IMR-90 (cell line): ENCODE measurements at regions not wholly inside any gene's neighbourhood (a gene's known extent, or its start where the extent isn't known, plus 50 kb on each side); places are given as distances from the start of the nearest gene placed in this dataset.

Source experiments
- ATAC-seq: fragments of 200-7000 bp; cut with Tn5 transposase; 2 replicates; pipeline ENCODE4 v1.9.1; 2020; ENCODE audit warnings: low read depth, mild to moderate bottlenecking, moderate library complexity
- BruUV-seq: library from RNA; stranded (reverse); fragments of 400-500 nt; replicated peaks from 2 replicates; lab custom pipeline; 2021; lab: Mats Ljungman, UMichigan
- CTCF ChIA-PET: fragments of 300-600 bp; formaldehyde crosslinking; extraction: SDS; loops from one replicate; lab custom pipeline; 2021; ENCODE audit warnings: antibody characterized with exemption; lab: Yijun Ruan, JAX
- POLR2A ChIA-PET: fragments of 300-600 bp; sonication (Branson Sonifier 250); formaldehyde crosslinking; loops from one replicate; lab custom pipeline; 2022; ENCODE audit warnings: antibody characterized with exemption; ENCODE audit not compliant: unreplicated experiment; lab: Charles Lee
- DNase-seq: peaks from one replicate; pipeline ENCODE4 v3.0.0; 2013
- H2AFZ ChIP-seq: replicated peaks from 2 replicates; pipeline ENCODE3; 2013; ENCODE audit warnings: low read length, mild to moderate bottlenecking; ENCODE audit not compliant: poor library complexity
- H2AK5ac ChIP-seq: 2 replicates; pipeline ENCODE4 v1.6.1; 2013; ENCODE audit warnings: low read depth, low read length, inconsistent platforms
- H2AK9ac ChIP-seq: replicated peaks from 2 replicates; pipeline ENCODE3; 2013; ENCODE audit warnings: mild to moderate bottlenecking, low read depth, low read length, moderate library complexity; ENCODE audit not compliant: poor library complexity
- H2BK120ac ChIP-seq: 2 replicates; pipeline ENCODE4 v1.6.1; 2013; ENCODE audit warnings: low read depth, low read length, inconsistent platforms
- H2BK15ac ChIP-seq: 3 replicates; pipeline ENCODE4 v1.6.1; 2013; ENCODE audit warnings: low read depth, low read length, inconsistent platforms
- H2BK20ac ChIP-seq: 2 replicates; pipeline ENCODE4 v1.6.1; 2013; ENCODE audit warnings: low read depth, mild to moderate bottlenecking, inconsistent platforms, low read length, moderate library complexity
- H2BK5ac ChIP-seq: 2 replicates; pipeline ENCODE4 v1.6.1; 2013; ENCODE audit warnings: mild to moderate bottlenecking, low read depth, low read length, inconsistent platforms; ENCODE audit not compliant: poor library complexity, severe bottlenecking
- H3K14ac ChIP-seq: replicated peaks from 2 replicates; pipeline ENCODE4 v1.6.1; 2013; ENCODE audit warnings: low read depth, low read length, inconsistent platforms
- H3K18ac ChIP-seq: 2 replicates; pipeline ENCODE4 v1.6.1; 2013; ENCODE audit warnings: low read depth, low read length, control low read depth
- H3K23ac ChIP-seq: 2 replicates; pipeline ENCODE4 v1.6.1; 2013; ENCODE audit warnings: low read depth, low read length, inconsistent platforms
- H3K27ac ChIP-seq: 2 replicates; pipeline ENCODE4 v1.5.1; 2013; ENCODE audit warnings: mild to moderate bottlenecking, control low read depth, low read length; ENCODE audit not compliant: insufficient read depth
- H3K27me3 ChIP-seq: 2 replicates; pipeline ENCODE4 v1.6.1; 2013; ENCODE audit warnings: low read length; ENCODE audit not compliant: control insufficient read depth, insufficient read depth
- H3K36me3 ChIP-seq: 2 replicates; pipeline ENCODE4 v1.6.1; 2013; ENCODE audit warnings: low read length, mixed read lengths; ENCODE audit not compliant: control insufficient read depth, insufficient read depth
- H3K4ac ChIP-seq: 2 replicates; pipeline ENCODE4 v1.6.1; 2013; ENCODE audit warnings: low read depth, low read length, inconsistent platforms
- H3K4me1 ChIP-seq: 2 replicates; pipeline ENCODE4 v1.6.1; 2013; ENCODE audit warnings: low read length, mixed read lengths; ENCODE audit not compliant: control insufficient read depth, insufficient read depth
- H3K4me2 ChIP-seq: 2 replicates; pipeline ENCODE4 v1.6.1; 2013; ENCODE audit warnings: low read depth, mild to moderate bottlenecking, control low read depth, low read length, moderate library complexity
- H3K4me3 ChIP-seq: 2 replicates; pipeline ENCODE4 v1.5.1; 2013; ENCODE audit warnings: low read depth, mild to moderate bottlenecking, control low read depth, low read length, moderate library complexity; ENCODE audit not compliant: insufficient read depth
- H3K56ac ChIP-seq: 2 replicates; pipeline ENCODE4 v1.6.1; 2013; ENCODE audit warnings: low read length, inconsistent platforms; ENCODE audit not compliant: insufficient read depth; ENCODE audit errors: extremely low read depth
- H3K79me1 ChIP-seq, 2 experiments: 2 replicates each; pipeline ENCODE4 v1.6.1; 2013; ENCODE audit warnings: low read length in 2 of 2, inconsistent platforms in 1 of 2, low read depth in 1 of 2
- H3K9ac ChIP-seq: 2 replicates; pipeline ENCODE4 v1.6.1; 2013; ENCODE audit warnings: low read depth, low read length, control low read depth
- H3K9me1 ChIP-seq: 2 replicates; pipeline ENCODE4 v1.6.1; 2013; ENCODE audit warnings: low read length, inconsistent platforms; ENCODE audit not compliant: insufficient read depth
- H3K9me3 ChIP-seq: 2 replicates; pipeline ENCODE4 v1.6.1; 2013; ENCODE audit warnings: low read length; ENCODE audit not compliant: control insufficient read depth, insufficient read depth
- H4K20me1 ChIP-seq: 2 replicates; pipeline ENCODE4 v1.6.1; 2013; ENCODE audit warnings: low read length, inconsistent platforms; ENCODE audit not compliant: insufficient read depth
- H4K5ac ChIP-seq: 2 replicates; pipeline ENCODE4 v1.6.1; 2013; ENCODE audit warnings: mild to moderate bottlenecking, low read depth, low read length, control low read depth
- H4K8ac ChIP-seq, 2 experiments: 2 replicates each; pipeline ENCODE4 v1.6.1; 2013; ENCODE audit warnings: low read depth in 2 of 2, low read length in 2 of 2, control low read depth in 1 of 2, inconsistent platforms in 1 of 2
- H4K91ac ChIP-seq: 2 replicates; pipeline ENCODE4 v1.6.1; 2013; ENCODE audit warnings: low read depth, low read length, inconsistent platforms; ENCODE audit not compliant: insufficient read depth
- BHLHE40 ChIP-seq: fragments of 150-350 bp; IDR thresholded peaks from 2 replicates; pipeline ENCODE4 v1.6.1; 2016; ENCODE audit warnings: mild to moderate bottlenecking, low read depth, low read length
- CEBPB ChIP-seq: IDR thresholded peaks from 2 replicates; pipeline ENCODE4 v1.6.1; 2012; ENCODE audit warnings: low read depth, low read length, improper control_type of control experiment
- FOS ChIP-seq: fragments of 150-350 bp; IDR thresholded peaks from 2 replicates; pipeline ENCODE4 v1.6.1; 2016; ENCODE audit warnings: low read depth, low read length
- MAFK ChIP-seq: IDR thresholded peaks from 2 replicates; pipeline ENCODE4 v1.6.1; 2012; ENCODE audit warnings: low read depth, low read length, improper control_type of control experiment
- MAZ ChIP-seq: IDR thresholded peaks from 2 replicates; pipeline ENCODE4 v1.6.1; 2012; ENCODE audit warnings: low read depth, mild to moderate bottlenecking, low read length, improper control_type of control experiment, moderate library complexity, borderline replicate concordance
- MXI1 ChIP-seq: IDR thresholded peaks from 2 replicates; pipeline ENCODE4 v1.6.1; 2012; ENCODE audit warnings: low read depth, mild to moderate bottlenecking, low read length, moderate library complexity, borderline replicate concordance
- NFE2L2 ChIP-seq: fragments of 150-350 bp; IDR thresholded peaks from 2 replicates; pipeline ENCODE4 v1.6.1; 2016; ENCODE audit warnings: low read depth, mild to moderate bottlenecking, low read length
- RAD21 ChIP-seq: IDR thresholded peaks from 2 replicates; pipeline ENCODE4 v1.6.1; 2012; ENCODE audit warnings: low read length, improper control_type of control experiment
- SMC3 ChIP-seq: fragments of 150-350 bp; IDR thresholded peaks from 2 replicates; pipeline ENCODE4 v1.6.1; 2016; ENCODE audit warnings: low read depth, mild to moderate bottlenecking, antibody characterized with exemption, low read length, moderate library complexity
- WGBS, 2 experiments: methylation state at CpG; one replicate each; pipeline versions ENCODE4 v1.1.5 to v1.1.7; 2013; ENCODE audit warnings: missing lambda C conversion rate in 2 of 2; ENCODE audit not compliant: insufficient read length in 1 of 2; ENCODE audit errors: extremely low coverage in 2 of 2; 5-methylcytosine and 5-hydroxymethylcytosine counted together
- dilution Hi-C: fragments of 300-500 bp; cut with HindIII; formaldehyde crosslinking; loops from one replicate; pipeline ENCODE4 v1.14.3; 2018; ENCODE audit warnings: low sequenced_read_pairs; ENCODE audit not compliant: unreplicated experiment
- in situ Hi-C: fragments of 300-500 bp; cut with MboI; formaldehyde crosslinking; loops from 3 replicates; pipeline ENCODE4 v1.14.3; 2019; ENCODE audit warnings: low sequenced_read_pairs, inconsistent platforms, mixed read lengths
- intact Hi-C: fragments of 100-400 bp; cut with micrococcal nuclease; formaldehyde crosslinking; loops from 2 replicates; pipeline ENCODE4 v1.10.0; 2022
- TF ChIP-seq, protein P1 (sequence below): conservative IDR thresholded peaks from 2 replicates; pipeline ENCODE4 v1.5.1; 2012; ENCODE audit warnings: mild to moderate bottlenecking, low read depth, low read length, improper control_type of control experiment
- TF ChIP-seq, protein P2 (sequence below): fragments of 150-350 bp; IDR thresholded peaks from 2 replicates; pipeline ENCODE4 v1.6.1; 2016; ENCODE audit warnings: low read depth, mild to moderate bottlenecking, low read length, moderate library complexity, borderline replicate concordance

DNA sequence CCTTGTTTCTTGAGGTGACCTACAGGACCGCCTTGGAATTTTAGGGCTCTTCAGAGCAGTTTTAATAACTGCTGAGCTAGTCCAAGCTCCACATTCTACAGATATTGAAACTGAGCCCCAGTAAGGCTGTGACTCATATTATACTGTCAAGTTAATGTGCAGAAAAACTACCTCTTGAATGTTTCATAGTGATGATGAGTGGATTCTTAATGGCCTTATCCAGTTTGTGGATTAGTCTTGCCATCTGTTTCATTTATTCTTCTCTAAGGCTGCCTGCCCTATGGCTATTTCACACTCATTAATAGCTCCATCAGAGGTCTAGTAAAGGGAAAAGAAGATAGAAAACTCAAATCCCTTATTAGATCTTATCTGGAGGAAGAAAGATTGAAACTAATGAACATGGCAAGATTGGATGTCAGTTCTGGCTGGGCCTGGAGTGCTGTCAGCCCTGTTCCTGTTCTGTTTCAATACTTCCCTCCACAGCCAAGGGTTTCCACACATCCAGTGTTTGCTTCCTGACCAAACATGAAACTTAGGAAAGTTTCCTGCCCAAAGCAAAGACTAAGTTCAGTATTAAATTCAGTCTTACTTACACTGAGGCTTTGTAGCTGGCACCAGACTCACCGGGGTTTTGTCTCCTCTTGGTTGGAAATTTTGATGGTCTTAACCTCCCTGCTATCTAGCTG lies 215.6 kb upstream of the DMAC1 start:
- Histone ChIP-seq H3K14ac (no peak overlapping the region), H3K23ac (no peak overlapping the region), H3K27ac (no peak overlapping the region), H4K20me1 (no peaks in the 10 kb centered on the region), H2AFZ (no peak overlapping the region), H4K5ac (no peak overlapping the region), H2AK5ac (no peak overlapping the region), H2BK120ac (no peak overlapping the region), H2AK9ac (no peak overlapping the region), H3K9ac (no peak overlapping the region), H3K27me3 (no peaks in the 10 kb centered on the region), H2BK20ac (no peak overlapping the region), H3K9me1 (no peaks in the 10 kb centered on the region), H3K4me3 (no peak overlapping the region), H3K79me1 (no peaks in the 10 kb centered on the region), H3K18ac (no peak overlapping the region), H2BK5ac (no peak overlapping the region), H3K4me2 (no peak overlapping the region), H3K56ac (no peak overlapping the region), H3K36me3 (no peaks in the 10 kb centered on the region), H4K91ac (no peak overlapping the region), H4K8ac (no peak overlapping the region), H3K9me3 (peaks cover 2% of the 10 kb centered on the region; the same call in 1 of the 2 replicates), H3K4me1 (no peaks in the 10 kb centered on the region), H2BK15ac (no peak overlapping the region), H3K4ac (no peak overlapping the region)
- intact Hi-C loops (no loop called here), in situ Hi-C loops (no loop called here), dilution Hi-C loops (no loop called here)
- CTCF ChIA-PET = no interaction called here
- 40% methylated on average over 1 of the region's 2 CpGs; no CpG with 5 or more reads in 1 of the 2 experiments for WGBS, 2 experiments
- TF ChIP-seq NFE2L2 (no peak), FOS (no peak), MAFK (no peak), SMC3 (no peak), MAZ (no peak), MXI1 (no peak), CEBPB (no peak), BHLHE40 (no peak), RAD21 (no peak)
- TF ChIP-seq, protein P1, sequence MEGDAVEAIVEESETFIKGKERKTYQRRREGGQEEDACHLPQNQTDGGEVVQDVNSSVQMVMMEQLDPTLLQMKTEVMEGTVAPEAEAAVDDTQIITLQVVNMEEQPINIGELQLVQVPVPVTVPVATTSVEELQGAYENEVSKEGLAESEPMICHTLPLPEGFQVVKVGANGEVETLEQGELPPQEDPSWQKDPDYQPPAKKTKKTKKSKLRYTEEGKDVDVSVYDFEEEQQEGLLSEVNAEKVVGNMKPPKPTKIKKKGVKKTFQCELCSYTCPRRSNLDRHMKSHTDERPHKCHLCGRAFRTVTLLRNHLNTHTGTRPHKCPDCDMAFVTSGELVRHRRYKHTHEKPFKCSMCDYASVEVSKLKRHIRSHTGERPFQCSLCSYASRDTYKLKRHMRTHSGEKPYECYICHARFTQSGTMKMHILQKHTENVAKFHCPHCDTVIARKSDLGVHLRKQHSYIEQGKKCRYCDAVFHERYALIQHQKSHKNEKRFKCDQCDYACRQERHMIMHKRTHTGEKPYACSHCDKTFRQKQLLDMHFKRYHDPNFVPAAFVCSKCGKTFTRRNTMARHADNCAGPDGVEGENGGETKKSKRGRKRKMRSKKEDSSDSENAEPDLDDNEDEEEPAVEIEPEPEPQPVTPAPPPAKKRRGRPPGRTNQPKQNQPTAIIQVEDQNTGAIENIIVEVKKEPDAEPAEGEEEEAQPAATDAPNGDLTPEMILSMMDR = no peak
- TF ChIP-seq, protein P2, sequence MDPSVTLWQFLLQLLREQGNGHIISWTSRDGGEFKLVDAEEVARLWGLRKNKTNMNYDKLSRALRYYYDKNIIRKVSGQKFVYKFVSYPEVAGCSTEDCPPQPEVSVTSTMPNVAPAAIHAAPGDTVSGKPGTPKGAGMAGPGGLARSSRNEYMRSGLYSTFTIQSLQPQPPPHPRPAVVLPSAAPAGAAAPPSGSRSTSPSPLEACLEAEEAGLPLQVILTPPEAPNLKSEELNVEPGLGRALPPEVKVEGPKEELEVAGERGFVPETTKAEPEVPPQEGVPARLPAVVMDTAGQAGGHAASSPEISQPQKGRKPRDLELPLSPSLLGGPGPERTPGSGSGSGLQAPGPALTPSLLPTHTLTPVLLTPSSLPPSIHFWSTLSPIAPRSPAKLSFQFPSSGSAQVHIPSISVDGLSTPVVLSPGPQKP = no peak
- no TSS peak for BruUV-seq
- no peak for DNase-seq
- POLR2A ChIA-PET = no interaction called here
- ATAC-seq = no peak
